ENCODE measurements at regions not wholly inside any gene's neighbourhood (a gene's known extent, or its start where the extent isn't known, plus 50 kb on each side); places are given as distances from the start of the nearest gene placed in this dataset.
A peak's percentile ranks its signal among the peaks of the same experiment; 100 is the strongest.
"Not testable (repeated sequence)": the region's sequence is repeated elsewhere in the genome, so short reads cannot be mapped to it uniquely, and the experiment has no call there.

DNA sequence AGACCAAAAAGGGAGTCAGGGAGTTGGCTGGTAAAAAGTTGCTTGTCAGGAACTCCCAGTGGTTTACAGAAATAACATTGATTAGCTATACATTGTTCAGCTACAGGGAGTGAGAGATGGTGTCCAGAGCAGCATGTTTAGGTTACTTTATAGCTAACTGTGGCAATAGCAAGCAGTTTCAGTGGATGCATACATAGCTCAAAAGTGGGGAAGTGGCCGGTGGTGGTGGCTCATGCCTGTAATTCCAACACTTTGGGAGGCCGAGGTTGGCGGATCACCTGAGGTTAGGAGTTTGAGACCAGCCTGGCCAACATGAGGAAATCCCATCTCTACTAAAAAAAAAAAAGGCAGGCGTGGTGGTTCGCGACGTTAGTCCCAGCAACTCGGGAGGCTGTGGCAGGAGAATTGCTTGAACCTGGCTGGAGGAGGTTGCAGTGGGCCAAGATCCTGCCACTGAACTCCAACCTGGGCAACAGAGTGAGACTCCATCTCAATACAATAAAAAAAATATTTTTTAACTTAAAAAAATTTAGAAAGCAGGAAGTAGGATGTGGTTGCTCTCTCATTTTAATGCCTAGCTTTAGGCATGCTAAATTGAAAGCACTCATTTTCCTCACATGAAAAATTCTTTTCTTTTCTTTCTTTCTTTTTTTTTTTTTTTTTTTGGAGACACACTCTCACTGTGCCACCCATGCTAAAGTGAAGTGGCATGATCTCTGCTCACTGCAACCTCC, 109.7 kb downstream of the PPIAL4G start:
- no peaks in the 10 kb centered on the region for H3K9me2 ChIP-seq (replicated peaks; ENCODE audit: insufficient read depth)
- H3K4me2 ChIP-seq: no peak overlapping the region
- TF ChIP-seq EZH2phosphoT487 (IDR thresholded peaks at IDR 0.05; ENCODE audit: low read depth, severe bottlenecking, unreplicated experiment): no peak
- TF ChIP-seq, protein P1, sequence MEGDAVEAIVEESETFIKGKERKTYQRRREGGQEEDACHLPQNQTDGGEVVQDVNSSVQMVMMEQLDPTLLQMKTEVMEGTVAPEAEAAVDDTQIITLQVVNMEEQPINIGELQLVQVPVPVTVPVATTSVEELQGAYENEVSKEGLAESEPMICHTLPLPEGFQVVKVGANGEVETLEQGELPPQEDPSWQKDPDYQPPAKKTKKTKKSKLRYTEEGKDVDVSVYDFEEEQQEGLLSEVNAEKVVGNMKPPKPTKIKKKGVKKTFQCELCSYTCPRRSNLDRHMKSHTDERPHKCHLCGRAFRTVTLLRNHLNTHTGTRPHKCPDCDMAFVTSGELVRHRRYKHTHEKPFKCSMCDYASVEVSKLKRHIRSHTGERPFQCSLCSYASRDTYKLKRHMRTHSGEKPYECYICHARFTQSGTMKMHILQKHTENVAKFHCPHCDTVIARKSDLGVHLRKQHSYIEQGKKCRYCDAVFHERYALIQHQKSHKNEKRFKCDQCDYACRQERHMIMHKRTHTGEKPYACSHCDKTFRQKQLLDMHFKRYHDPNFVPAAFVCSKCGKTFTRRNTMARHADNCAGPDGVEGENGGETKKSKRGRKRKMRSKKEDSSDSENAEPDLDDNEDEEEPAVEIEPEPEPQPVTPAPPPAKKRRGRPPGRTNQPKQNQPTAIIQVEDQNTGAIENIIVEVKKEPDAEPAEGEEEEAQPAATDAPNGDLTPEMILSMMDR (IDR thresholded peaks at IDR 0.05; ENCODE audit: poor library complexity): no peak
- no peak for TF ChIP-seq EZH2 (IDR thresholded peaks at IDR 0.05; ENCODE audit: borderline replicate concordance)
- no peaks in the 10 kb centered on the region for H3K36me3 ChIP-seq (replicated peaks; ENCODE audit: insufficient read depth, low read depth)
- no peaks in the 10 kb centered on the region for H3K79me2 ChIP-seq
- no peaks in the 10 kb centered on the region for H4K20me1 ChIP-seq (ENCODE audit: insufficient read depth, poor library complexity, severe bottlenecking)
- H3K27me3 ChIP-seq: no peaks in the 10 kb centered on the region
- 96% methylated on average over 8 of the region's 8 CpGs for WGBS (ENCODE audit: low lambda C conversion rate, missing lambda C conversion rate)
- no peak overlapping the region for H3K27ac ChIP-seq
- no peaks in the 10 kb centered on the region for H3K9me3 ChIP-seq (ENCODE audit: low read depth)
- no peak overlapping the region for H2AFZ ChIP-seq
- H3K4me1 ChIP-seq (ENCODE audit: insufficient read depth): no peaks in the 10 kb centered on the region
- no peak overlapping the region for H3K4me3 ChIP-seq
- DNase-seq (ENCODE audit: low spot score): no peak

DNA sequence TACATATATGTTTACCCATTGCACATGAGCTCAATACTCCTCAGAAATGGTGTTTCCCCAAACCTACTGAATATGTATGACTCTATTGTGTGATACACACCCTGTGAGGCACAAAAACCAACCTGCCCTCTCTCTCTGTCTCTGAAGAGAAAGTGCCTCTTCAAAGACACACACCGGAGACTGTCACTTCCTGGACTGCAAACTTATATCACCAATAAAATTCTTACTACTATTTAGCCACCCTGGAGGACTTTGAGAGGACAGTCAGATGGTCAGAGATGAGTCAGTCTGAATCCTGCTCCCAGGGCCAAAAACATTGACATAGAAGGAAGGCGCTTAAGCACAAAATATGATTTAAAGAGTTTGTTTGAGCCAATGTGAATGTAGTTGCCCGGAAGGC, 110.4 kb downstream of the PPIAL4G start:
- 82% methylated on average over 3 of the region's 3 CpGs for WGBS (ENCODE audit: low lambda C conversion rate, missing lambda C conversion rate)
- no peak for DNase-seq (ENCODE audit: low spot score)
- H3K4me1 ChIP-seq (ENCODE audit: insufficient read depth): no peaks in the 10 kb centered on the region
- no peaks in the 10 kb centered on the region for H4K20me1 ChIP-seq (ENCODE audit: insufficient read depth, poor library complexity, severe bottlenecking)
- H3K9me2 ChIP-seq (replicated peaks; ENCODE audit: insufficient read depth): no peaks in the 10 kb centered on the region
- no peaks in the 10 kb centered on the region for H3K27me3 ChIP-seq
- no peaks in the 10 kb centered on the region for H3K79me2 ChIP-seq
- no peak overlapping the region for H3K4me3 ChIP-seq
- H3K27ac ChIP-seq: peak overlapping the region; percentile 15
- H3K4me2 ChIP-seq: no peak overlapping the region
- H2AFZ ChIP-seq: no peak overlapping the region
- H3K36me3 ChIP-seq (replicated peaks; ENCODE audit: insufficient read depth, low read depth): no peaks in the 10 kb centered on the region
- H3K9me3 ChIP-seq (ENCODE audit: low read depth): no peaks in the 10 kb centered on the region
- TF ChIP-seq, protein P1 (IDR thresholded peaks at IDR 0.05; ENCODE audit: poor library complexity): no peak
- TF ChIP-seq EZH2 (IDR thresholded peaks at IDR 0.05; ENCODE audit: borderline replicate concordance) (no peak), EZH2phosphoT487 (IDR thresholded peaks at IDR 0.05; ENCODE audit: low read depth, severe bottlenecking, unreplicated experiment) (no peak)

DNA sequence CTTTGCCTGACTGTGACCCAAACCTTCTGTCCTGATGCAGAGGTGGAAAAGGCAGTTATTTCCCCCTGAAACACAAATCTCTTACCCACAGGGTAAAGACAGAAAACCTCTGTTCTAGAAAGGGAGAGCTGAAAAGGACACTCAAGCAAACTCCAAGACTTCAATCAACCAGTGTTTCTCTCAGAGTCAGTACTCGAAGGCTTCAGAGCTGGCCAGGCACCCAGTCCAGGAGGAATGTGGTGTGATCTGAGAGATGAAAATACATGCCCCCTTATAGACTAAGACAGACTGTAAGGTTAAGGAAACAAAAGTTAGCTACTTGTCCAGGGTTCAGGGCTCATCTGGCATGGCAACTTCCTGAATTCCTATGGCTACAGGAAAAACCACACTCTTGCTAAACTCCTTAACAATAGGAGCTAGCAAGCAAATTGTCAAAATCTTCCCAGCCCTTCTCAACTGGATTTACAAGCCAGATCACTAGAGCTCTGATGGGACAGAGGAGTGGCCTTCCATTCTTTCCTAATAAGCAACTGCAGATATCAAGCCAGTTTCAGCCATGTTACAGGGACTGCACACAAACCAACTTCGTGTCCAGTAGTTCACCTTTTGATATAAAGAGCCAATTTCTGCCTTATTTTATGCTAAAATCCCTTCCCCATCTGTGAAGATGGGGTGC, 110.9 kb downstream of the PPIAL4G start:
- H3K4me3 ChIP-seq; H3K9me3 ChIP-seq (ENCODE audit: low read depth); H3K9me2 ChIP-seq (replicated peaks; ENCODE audit: insufficient read depth); H3K79me2 ChIP-seq; H3K4me2 ChIP-seq; H4K20me1 ChIP-seq (ENCODE audit: insufficient read depth, poor library complexity, severe bottlenecking); H2AFZ ChIP-seq; H3K4me1 ChIP-seq (ENCODE audit: insufficient read depth); DNase-seq (ENCODE audit: low spot score); H3K36me3 ChIP-seq (replicated peaks; ENCODE audit: insufficient read depth, low read depth); H3K27me3 ChIP-seq: not testable (repeated sequence)
- H3K27ac ChIP-seq: peak overlapping the region; percentile 15
- 97% methylated on average over 2 of the region's 2 CpGs for WGBS (ENCODE audit: low lambda C conversion rate, missing lambda C conversion rate)

DNA sequence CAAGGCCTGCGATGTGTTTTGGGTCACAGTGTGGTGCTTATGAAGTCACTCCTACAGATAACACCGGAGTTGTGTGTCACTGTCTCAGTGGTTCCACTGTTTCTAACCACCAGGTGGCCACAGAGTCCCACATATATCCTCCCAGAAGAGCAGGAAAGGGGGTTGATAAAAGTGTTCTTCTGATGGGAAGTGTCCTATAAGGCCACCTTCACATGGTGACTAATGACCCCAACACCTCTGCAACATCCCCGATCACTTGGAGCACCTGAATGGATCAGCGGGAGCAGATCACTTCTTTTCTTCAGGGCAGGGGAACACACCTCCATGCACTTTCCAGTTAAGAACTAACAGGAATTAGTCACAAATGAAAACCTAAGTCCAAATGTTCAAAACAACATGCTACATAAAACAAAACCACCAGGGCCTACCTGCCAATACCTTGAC, 111.5 kb downstream of the PPIAL4G start:
- not testable (repeated sequence) for H3K79me2 ChIP-seq; H4K20me1 ChIP-seq (ENCODE audit: insufficient read depth, poor library complexity, severe bottlenecking); H3K27me3 ChIP-seq; H3K9me2 ChIP-seq (replicated peaks; ENCODE audit: insufficient read depth); H3K36me3 ChIP-seq (replicated peaks; ENCODE audit: insufficient read depth, low read depth); H3K27ac ChIP-seq; H3K4me1 ChIP-seq (ENCODE audit: insufficient read depth); H2AFZ ChIP-seq; H3K4me3 ChIP-seq; H3K4me2 ChIP-seq; H3K9me3 ChIP-seq (ENCODE audit: low read depth)
- 20% methylated on average over 4 of the region's 4 CpGs for WGBS (ENCODE audit: low lambda C conversion rate, missing lambda C conversion rate)
- DNase-seq (ENCODE audit: low spot score): peak; percentile 79
- TF ChIP-seq, protein P1 (IDR thresholded peaks at IDR 0.05; ENCODE audit: poor library complexity): peak; percentile 87

DNA sequence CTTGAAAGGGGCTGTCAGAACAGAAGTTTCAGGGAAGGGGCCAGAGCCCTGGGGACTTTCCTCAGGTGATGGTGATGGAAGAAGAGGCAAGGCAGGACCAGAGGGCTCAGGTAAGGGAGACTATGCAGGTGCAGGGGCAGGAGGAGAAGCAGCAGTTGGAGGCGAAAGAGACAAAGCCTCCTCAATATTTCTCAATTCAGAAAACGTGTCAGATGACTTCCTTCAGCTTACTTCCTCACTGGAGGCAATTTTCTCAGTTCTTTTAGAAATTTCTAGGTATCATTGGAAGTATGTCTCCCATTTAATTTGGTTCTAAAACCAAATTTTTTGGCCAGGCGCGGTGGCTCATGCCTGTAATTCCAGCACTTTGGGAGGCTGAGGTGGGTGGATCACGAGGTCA, 112.4 kb downstream of the PPIAL4G start:
- not testable (repeated sequence) for H3K27ac ChIP-seq; H3K9me2 ChIP-seq (replicated peaks; ENCODE audit: insufficient read depth); H3K27me3 ChIP-seq; H3K4me2 ChIP-seq; H3K79me2 ChIP-seq; H2AFZ ChIP-seq; H4K20me1 ChIP-seq (ENCODE audit: insufficient read depth, poor library complexity, severe bottlenecking); DNase-seq (ENCODE audit: low spot score); H3K4me3 ChIP-seq; H3K9me3 ChIP-seq (ENCODE audit: low read depth); H3K36me3 ChIP-seq (replicated peaks; ENCODE audit: insufficient read depth, low read depth); H3K4me1 ChIP-seq (ENCODE audit: insufficient read depth)
- 92% methylated on average over 5 of the region's 5 CpGs for WGBS (ENCODE audit: low lambda C conversion rate, missing lambda C conversion rate)
